Brain pericyte (primary cell): ENCODE measurements at regions not wholly inside any gene's neighbourhood (a gene's known extent, or its start where the extent isn't known, plus 50 kb on each side); places are given as distances from the start of the nearest gene placed in this dataset.
"Not testable (repeated sequence)": the region's sequence is repeated elsewhere in the genome, so short reads cannot be mapped to it uniquely, and the experiment has no call there.

ENCODE experiments used
- DNase-seq: peaks from one replicate; pipeline ENCODE4 v3.0.0-alpha.2; 2012; ENCODE audit warnings: low read depth, low spot score

DNA sequence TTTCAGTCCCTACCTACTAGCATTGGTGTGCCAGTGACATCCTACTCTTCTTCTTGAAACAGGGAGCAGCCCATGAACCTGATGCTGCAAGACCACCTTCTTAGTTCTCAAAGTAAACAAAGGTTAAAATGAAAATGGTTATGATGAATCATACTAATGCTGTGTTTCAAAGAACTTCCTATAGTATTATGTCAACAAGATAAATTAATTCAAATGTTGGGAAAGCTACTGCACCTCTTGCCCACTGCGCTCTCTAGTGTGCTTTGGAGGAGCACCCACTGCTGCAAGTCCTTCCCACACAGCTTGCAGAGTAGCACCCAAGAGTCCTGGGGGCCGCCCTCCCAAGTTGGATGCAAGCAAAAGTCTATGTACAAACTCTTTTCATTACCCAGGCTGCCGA, 81.1 kb downstream of the CD200R1L start:
- no peak for DNase-seq

DNA sequence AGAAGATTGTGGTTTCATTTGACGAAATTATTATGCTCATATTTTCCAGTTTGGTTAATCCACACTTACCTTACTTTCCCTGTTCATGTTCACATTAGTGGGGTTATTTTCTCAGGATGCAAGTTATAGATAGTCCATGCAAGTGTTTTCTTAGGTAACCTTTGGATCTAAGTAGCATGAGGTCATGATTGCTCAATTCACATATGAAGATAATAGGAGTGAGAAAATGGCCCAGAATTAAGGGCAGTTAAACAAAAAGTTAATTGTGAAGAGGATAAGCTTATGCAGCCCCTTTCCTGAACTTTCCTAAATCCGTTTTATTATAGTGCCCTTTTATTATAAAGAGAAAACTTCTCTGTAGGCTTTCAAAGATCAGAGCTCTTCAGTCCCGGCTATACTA, 83.4 kb downstream of the CD200R1L start:
- no peak for DNase-seq

DNA sequence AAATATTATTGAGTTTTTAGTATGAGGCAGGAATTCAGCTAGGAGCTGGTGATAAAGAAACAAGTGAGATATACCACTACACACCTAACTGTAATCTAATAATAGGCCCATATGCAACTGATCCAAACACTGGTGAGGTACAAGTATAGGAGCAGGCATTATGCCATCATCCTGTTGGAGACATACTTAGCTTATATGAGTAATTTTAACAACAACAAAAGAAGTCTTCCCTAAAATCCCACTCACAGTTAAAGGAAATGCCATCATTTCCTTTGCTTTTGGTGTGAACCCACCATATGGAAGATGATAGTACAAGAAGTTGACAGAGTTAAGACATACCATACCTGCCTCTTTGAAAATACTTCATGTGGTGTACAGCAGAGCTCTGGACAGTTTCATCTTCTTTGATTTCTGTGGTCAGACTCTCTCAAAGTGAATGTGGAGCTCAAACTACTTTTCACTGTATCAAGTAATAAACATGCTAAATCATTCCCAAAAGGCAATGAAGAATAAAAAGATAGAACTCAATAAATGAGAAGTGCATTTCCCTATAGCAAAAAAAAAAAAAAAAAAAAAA, 85.5 kb downstream of the CD200R1L start:
- no peak for DNase-seq

DNA sequence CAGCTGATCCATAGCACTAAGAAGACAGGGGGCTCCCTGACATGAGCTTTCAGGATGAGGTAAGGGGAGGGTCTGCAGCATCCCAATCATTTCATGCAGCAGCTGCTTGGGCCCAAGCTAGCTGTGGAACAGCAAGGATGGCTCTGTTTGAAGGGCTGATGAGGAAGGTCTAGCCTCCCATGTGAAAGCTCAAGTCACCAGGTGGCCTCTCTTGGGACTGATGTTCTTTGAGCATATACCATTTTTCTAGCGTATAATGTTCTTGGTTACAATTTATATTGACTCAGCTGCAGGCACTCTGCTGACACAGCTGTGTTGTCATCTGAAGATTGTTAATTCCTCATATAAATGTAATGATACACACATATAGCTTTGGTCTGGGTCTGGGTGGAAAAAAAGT, 87.0 kb downstream of the CD200R1L start:
- peak; percentile 71 for DNase-seq

DNA sequence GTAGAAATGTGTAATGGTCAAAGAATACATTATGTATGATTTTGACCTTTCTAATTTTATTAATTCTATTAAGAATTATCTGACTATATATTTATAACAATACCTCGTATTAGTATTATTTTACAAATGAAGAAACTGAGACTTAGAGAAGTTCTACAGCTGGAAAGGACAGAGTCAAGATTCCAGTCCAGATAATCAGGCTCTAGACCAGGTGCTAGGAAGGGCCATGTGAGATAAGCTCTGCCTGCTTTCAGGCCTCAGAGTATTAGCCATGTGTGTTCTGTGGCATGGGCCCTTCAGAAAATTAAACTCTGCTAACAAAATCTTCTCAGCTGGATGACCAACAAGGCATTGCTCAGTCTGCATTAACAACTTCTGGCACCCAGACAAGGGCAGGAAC, 87.5 kb downstream of the CD200R1L start:
- no peak for DNase-seq

DNA sequence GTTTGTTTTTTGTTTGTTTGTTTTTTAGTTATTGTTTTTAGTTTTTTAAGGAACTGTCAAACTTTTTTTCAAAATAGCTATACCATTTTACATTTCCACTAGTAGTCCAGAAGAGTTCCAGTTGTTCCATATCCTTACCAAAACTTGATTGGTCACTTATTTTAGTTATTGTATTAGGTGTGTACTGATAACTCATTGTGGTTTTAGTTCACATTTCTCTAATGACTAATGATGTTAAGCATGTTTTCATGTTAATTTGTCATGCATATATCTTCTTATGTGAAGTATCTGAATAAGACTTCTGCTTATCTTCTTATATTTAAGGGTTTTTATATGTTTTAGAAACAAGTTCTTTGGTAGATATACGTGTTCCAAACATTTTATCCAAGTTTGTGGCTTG, 89.5 kb downstream of the CD200R1L start:
- DNase-seq, result no peak

DNA sequence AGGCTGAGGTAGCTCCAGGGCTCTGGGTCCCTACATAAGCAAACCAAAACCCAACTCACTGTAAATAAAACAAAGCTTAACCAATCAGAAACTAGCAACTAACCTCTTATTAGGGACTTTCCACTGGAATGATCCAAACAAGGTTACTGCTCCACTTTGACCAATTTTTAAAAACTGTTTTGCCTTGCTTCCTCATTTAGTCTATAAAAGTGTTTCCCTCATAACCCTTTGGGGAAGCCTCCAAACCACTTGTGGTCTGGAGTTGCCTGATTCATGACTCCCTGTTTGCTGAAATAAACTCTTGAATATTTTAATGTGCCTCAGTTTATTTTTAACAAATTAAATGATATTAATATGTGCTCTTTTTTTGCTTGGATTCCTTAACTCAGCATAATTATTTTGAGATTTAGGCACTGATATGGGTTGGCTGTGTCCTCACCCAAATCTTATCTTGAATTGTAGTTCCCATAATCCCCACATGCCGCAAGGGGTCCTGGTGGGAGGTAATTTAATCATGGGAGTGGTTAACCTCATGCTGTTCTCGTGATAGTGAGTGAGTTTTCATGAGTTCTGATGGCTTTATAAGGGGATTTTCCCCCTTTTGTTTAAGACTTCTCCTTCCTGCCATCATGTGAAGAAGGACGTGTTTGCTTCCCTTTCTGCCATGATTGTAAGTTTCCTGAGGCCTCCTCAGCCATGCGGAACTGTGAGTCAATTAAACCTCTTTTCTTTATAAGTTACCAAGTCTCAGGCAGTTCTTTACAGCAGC, 90.6 kb downstream of the CD200R1L start:
- DNase-seq, result no peak

DNA sequence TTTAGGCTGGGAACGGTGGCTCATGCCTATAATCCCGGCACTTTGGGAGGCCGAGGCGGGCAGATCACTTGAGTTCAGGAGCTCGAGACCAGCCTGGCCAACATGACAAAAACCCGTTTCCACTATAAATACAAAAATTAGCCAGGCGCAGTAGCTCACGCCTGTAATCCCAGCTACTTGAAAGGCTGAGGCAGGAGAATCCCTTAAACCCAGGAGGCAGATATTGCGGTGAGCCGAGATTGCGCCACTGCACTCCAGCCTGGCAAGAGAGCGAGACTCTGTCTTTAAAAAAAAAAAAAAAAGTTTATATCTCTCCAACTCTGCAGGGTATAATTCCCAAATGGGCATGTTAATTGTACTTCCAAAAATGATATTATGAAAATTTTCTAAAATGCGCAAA, 91.6 kb downstream of the CD200R1L start:
- DNase-seq, result not testable (repeated sequence)

DNA sequence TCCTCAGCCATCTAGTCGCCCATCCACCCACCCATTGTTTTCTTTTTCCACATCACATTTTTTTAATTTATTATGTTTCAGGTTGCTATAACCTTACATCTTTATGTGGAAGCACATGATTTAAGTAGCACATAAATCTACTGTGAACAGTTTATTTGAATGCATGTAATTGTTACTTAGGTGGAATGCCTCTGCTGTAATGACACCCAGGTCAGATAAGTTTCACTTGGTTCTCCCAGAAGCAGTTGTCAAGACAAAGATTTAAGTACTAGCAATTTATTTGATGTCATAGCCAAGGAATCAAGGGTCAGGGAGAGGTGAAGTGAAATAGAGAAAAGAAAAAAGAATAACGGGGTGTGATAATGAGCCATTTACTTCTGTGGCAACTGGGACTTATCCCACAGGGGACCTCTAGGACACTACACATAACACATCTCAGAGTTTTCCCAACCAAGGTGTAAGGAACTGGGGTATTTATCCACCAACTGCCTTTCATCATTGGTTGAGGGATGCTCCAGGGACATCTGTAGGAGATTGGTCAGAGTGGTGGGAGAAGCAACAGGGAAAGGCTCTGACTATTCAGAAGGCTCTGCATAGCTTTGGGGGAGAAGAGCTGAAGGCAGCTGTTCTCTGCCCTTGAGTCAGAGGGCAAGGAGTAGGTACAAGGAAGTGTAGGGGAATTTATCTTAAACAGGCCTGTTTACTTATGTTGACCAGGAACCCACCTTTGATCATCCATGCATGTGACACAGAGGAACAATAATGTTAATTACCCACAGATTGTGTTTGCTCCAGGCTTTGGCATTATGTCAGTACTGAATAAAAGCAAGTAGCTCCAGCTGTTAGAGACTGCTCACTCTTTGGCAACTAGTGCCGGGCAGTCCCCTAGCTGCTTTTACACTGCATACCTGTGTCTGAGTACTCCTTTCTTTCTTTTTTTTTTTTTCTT, 94.8 kb downstream of the CD200R1L start:
- DNase-seq, result no peak

DNA sequence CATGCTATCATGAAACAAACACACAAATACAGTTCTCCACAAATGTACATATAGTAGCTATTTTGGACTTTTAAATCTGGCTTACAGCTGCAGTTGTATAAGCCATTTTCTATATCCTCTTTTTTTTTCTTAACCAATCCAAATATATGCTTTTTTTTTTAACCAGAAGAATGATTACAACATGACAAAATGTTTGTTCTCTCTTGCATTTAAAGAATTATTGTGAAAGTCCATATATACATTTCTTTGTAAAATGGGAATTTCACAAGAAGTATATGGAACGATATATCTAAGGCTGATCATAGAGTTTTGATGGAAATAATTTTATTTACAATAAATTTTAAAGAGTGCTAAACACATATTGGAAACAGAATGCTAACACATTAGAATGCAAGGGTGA, 95.6 kb downstream of the CD200R1L start:
- no peak for DNase-seq

DNA sequence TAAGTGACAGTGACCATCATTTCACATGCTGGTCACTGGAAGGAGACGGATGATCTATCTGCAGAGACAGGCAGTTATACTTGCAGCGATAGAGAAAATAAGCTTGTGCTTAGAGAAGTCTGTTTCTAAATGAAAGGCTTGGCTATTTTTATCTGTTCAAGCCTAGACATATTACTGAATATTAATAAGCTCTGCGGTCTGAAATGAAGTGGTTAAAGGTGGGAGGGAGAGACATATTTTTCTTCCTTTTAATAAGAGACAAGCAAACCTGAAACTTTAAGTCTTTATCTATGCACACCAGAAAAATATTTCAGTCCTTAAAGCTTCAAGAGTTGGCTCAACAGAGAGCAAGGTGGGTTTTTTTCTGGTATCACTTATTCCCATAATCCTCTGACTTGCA, 99.0 kb downstream of the CD200R1L start:
- no peak for DNase-seq

DNA sequence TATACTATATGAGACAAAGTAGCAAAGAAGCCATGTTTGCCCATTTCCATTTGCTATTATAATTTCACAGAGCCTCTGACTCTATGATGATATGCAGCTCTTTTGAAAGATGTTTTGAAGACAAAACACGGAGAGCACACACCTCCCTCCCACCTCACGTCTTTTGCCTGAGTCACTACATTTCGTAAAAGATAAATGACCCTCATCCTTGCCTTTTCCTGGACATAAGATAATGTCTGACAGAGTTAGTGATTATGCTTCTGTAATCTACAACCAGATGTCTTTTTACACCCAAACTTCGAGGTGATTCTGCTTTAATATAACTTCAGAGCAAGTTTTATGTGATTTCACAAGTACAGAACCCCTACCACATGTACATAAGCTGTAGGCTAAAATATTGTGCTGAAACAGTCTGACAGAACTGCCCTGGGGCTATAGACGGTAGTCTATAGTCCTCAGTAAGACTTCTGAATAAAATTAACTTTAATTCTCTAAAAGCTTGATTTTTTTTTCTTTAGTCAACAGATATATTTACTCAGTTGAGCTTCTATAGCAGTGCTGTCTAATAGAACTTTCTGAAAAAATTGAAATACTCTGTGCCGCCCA, 99.9 kb downstream of the CD200R1L start:
- no peak for DNase-seq

DNA sequence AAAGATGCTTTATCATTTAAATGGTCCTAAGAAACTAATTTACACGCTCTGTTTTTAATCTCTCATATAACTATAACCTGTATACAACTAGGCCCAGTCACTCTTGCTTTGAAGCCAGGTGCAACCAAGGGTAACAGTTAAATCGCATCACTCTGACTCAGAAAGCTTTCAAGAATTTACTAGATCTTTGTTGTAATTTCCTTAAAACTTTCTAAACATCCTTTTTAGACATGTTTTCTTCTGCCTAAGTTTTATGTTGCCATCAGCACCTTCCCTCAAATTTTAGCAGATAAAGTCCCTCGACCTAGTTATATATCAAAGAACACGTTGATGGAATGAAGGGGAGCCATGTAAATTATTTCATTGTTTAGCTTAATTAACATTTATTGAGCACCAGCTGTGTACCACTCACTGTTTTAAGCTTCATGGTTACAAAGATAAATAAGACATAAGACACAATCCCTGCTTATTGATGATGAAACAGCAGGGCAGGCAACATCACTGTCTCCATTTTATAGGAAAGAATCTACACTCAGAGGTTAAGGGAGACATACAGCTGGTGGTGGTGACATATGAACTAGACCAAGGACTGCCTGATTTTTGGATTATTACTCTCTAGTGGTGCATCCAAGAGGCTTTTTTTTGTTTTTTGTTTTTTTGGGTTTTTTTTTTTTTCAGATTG, 101.0 kb downstream of the CD200R1L start:
- DNase-seq, result no peak

DNA sequence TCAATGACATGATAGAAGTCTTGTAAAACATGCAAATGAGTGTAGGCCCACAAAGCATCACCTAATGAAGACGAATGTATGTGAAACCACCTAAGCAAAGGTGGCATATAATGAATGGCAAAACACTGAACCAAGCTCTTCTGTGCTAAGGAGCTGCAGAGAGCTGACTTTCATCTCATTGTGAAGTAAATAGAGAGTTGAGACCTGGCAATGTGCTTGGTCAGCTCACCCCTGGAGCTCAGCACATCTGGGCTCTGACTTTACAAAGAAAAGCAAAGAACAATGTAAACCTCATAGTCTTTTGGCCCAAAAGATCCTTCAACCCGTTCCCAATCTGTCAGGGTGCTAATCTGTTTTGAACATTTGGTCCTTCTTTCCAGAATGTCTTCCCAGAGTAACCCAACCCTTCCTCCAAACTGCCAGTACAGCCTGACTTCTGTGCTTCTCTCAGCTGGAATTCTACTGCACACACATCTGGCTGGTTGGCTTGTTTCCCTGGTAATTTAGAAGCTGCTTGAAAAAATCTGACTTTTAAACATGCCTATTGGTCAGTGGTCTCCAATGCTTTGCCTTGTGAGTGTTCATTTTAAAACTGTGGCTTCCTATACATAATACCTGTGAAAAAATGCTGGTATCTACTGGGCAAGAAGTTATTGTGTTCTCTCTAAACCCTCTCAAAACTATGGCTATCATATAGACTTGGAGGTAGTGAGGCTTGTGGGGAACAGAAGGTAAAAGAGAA, 101.7 kb downstream of the CD200R1L start:
- no peak for DNase-seq

DNA sequence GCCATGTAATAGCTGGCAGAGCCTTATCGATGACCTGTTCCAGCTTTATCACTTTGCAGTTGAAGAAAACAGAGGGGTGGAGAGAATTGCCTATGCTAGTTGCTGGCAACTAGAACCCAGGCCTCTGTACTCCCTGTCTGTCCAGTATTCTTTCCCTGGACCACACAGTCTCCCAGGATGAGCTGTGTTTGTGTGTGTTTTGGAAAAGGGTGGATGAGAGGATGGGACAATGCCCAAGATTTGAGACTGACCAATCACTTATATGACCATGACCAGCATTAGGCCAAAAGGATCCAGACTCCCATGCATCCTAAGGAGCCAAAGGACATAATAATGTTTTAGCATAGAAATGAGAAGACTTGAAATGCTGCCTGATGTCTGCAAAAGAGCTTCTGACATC, 102.6 kb downstream of the CD200R1L start:
- no peak for DNase-seq

DNA sequence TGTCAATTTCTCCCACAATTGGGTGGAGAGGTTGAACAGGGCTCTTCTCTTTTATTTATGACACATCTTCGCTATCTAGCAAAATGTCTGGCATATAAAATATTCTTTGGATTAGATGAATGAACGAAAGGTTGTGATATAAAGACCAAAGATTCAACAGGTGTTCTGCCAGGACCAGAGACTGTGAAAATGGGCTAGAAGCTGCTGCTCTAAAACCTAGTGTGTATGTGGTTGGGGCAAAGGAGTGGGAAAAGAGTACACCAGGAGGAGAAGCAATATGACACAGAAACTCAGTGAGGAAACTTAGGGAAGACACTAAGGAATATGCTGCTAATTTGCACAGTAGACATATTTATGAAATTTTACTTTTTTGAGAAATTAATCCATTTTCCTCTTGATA, 102.0 kb upstream of the CCDC80 start:
- no peak for DNase-seq

DNA sequence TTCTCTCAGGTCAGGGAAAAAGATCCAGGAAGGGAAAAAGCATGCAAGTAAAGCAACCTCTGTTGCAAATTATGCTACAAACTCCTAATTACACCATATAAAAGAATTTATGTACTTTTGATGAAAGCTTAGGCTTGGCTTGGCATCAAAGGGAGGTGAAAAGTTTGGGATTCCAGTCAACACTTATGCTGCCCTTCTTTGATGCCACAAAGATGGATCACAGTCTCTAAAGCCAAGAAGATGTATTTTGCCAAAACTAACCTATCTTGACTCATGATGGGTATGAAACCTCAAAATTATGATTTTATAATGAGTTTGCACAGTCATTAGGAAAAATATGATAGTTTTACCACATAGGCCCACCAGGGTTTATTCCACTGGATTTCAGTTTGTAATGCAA, 101.0 kb upstream of the CCDC80 start:
- no peak for DNase-seq

DNA sequence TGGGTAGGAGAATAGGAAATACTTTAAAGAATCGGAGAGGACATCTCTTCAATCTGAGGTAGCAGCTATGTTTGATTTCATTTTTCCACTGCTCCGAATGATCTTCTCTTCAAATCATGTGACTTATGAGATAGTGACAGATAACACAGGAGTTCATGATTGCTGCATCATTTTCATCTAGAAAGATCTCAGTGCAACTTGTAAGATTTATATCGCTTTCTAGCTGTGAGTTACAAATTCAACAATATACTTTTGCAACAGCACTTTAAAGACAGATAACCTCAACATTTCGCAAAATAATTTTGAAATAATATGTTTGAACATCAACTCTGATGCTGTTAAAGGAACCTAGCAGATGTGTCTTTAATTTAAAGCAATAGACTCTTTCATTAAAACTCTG, 99.9 kb upstream of the CCDC80 start:
- DNase-seq, result no peak

DNA sequence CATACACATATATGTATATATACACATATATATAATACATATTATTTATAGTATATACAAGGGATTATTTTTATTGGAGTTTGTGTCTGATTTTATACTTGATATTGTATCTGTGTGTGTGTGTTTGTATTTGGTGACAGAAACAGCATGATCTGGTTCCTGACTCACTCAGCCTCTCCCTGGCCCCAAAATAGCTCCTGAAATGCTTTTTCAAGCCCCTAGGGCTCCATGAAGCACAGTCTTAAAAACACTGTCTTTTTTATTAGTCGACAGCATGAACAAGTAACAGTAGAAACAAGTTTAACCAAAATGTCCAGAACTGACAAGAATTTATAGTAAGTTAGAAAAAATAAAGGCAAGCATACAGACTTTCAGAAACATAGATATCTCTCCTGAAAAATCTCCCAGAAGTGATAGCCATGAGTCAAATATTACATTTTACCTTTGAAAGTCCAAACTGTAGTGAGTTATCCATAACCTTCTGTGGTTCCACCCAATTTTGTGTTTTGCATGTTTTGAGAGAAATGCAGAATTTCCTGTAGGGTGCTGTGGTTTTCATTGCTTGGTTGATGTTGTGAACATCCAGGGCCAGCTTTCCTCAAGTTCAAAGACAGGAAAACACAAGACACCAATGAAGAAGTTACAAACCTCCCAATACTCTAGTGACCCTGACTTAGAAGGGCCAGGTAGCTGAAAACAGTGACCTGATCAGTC, 98.5 kb upstream of the CCDC80 start:
- DNase-seq, result no peak

DNA sequence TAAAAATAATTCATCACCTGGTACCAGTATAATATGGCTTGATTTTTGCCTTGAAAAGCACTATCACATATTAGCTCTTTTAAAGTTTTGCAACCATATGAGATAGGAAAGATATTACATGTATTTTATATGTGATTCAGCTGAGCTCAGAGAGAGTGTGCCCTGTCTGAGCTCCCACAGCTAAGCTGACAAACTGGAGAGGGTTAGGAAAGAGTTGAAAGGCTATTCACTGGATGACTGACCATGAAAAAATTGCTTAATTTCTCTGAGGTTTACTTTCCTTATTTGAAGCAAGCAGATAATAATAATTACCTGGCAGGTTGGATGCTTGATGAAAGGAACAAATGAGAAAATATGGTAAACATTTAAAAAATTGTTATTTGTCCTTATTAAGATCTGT, 97.4 kb upstream of the CCDC80 start:
- no peak for DNase-seq
